ENCODE measurements at regions not wholly inside any gene's neighbourhood (a gene's known extent, or its start where the extent isn't known, plus 50 kb on each side); places are given as distances from the start of the nearest gene placed in this dataset.

GRCh38 chr4:110787109-110787508 lies 164.2 kb upstream of the PITX2 start:
- no peaks in the 10 kb centered on the region for H3K36me3 ChIP-seq
- TF ChIP-seq POLR2A (IDR thresholded peaks at IDR 0.05) (no peak), EP300 (IDR thresholded peaks at IDR 0.05) (no peak), POLR2AphosphoS5 (IDR thresholded peaks at IDR 0.05) (no peak)
- TF ChIP-seq, protein P1, sequence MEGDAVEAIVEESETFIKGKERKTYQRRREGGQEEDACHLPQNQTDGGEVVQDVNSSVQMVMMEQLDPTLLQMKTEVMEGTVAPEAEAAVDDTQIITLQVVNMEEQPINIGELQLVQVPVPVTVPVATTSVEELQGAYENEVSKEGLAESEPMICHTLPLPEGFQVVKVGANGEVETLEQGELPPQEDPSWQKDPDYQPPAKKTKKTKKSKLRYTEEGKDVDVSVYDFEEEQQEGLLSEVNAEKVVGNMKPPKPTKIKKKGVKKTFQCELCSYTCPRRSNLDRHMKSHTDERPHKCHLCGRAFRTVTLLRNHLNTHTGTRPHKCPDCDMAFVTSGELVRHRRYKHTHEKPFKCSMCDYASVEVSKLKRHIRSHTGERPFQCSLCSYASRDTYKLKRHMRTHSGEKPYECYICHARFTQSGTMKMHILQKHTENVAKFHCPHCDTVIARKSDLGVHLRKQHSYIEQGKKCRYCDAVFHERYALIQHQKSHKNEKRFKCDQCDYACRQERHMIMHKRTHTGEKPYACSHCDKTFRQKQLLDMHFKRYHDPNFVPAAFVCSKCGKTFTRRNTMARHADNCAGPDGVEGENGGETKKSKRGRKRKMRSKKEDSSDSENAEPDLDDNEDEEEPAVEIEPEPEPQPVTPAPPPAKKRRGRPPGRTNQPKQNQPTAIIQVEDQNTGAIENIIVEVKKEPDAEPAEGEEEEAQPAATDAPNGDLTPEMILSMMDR (IDR thresholded peaks at IDR 0.05), result no peak
- no peak overlapping the region for H3K27ac ChIP-seq
- ATAC-seq, result no peak
- H3K4me3 ChIP-seq, result no peak overlapping the region
- no peaks in the 10 kb centered on the region for H3K4me1 ChIP-seq
- H3K9me3 ChIP-seq, result no peaks in the 10 kb centered on the region
- H3K27me3 ChIP-seq, result no peaks in the 10 kb centered on the region
- WGBS, 2 donors (ENCODE audit: low coverage in 1 of 2), result 54 to 77% methylated on average over 4 of the region's 4 CpGs

- no peaks in the 10 kb centered on the region for H3K4me1 ChIP-seq
- 73 to 87% methylated on average over 2 to 3 of the region's 3 CpGs for WGBS, 2 donors (ENCODE audit: low coverage in 1 of 2)
- no peak overlapping the region for H3K27ac ChIP-seq
- no peaks in the 10 kb centered on the region for H3K27me3 ChIP-seq
- no peak for ATAC-seq
- H3K4me3 ChIP-seq, result no peak overlapping the region
- no peak for TF ChIP-seq EP300 (IDR thresholded peaks at IDR 0.05)
- no peak for TF ChIP-seq POLR2AphosphoS5 (IDR thresholded peaks at IDR 0.05)
- TF ChIP-seq, protein P1 (IDR thresholded peaks at IDR 0.05), result no peak
- no peak for TF ChIP-seq POLR2A (IDR thresholded peaks at IDR 0.05)
- H3K36me3 ChIP-seq, result no peaks in the 10 kb centered on the region
- no peaks in the 10 kb centered on the region for H3K9me3 ChIP-seq
Observed at GRCh38 chr4:110787707-110788106, 164.8 kb upstream of the PITX2 start.

DNA sequence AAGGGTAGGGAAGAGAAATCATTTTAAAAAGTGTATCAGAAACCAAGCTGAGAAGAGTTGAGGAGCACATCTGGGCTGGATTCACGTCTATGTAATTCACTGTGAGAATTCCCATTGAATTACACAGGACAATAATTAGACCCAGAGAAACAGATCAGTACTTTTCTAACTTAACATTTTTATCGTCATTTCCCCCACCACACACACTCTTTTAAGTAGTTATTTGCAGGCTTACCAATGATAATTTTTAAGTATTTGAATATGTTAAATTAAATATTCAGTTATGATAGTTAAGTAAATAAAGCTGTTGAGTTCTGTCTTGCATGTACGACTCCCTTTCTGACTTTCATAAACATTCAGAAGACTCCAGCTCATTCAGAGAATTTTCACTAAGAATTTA lies 165.4 kb upstream of the PITX2 start:
- Histone ChIP-seq H3K9me3 (no peaks in the 10 kb centered on the region), H3K4me1 (no peaks in the 10 kb centered on the region), H3K27ac (no peak overlapping the region), H3K36me3 (no peaks in the 10 kb centered on the region), H3K27me3 (no peaks in the 10 kb centered on the region), H3K4me3 (no peak overlapping the region)
- TF ChIP-seq POLR2AphosphoS5 (IDR thresholded peaks at IDR 0.05), result no peak
- no peak for TF ChIP-seq EP300 (IDR thresholded peaks at IDR 0.05)
- TF ChIP-seq, protein P1 (IDR thresholded peaks at IDR 0.05), result no peak
- no peak for TF ChIP-seq POLR2A (IDR thresholded peaks at IDR 0.05)
- ATAC-seq, result no peak
- 68 to 73% methylated on average over 3 of the region's 3 CpGs for WGBS, 2 donors (ENCODE audit: low coverage in 1 of 2)

- H3K4me3 ChIP-seq, result no peak overlapping the region
- H3K27me3 ChIP-seq, result no peaks in the 10 kb centered on the region
- H3K27ac ChIP-seq, result no peak overlapping the region
- H3K9me3 ChIP-seq, result no peaks in the 10 kb centered on the region
- ATAC-seq, result no peak
- 71 to 93% methylated on average over 1 of the region's 1 CpG for WGBS, 2 donors (ENCODE audit: low coverage in 1 of 2)
- no peaks in the 10 kb centered on the region for H3K4me1 ChIP-seq
- no peaks in the 10 kb centered on the region for H3K36me3 ChIP-seq
- TF ChIP-seq, protein P1 (IDR thresholded peaks at IDR 0.05), result no peak
- TF ChIP-seq POLR2AphosphoS5 (IDR thresholded peaks at IDR 0.05), result no peak
- TF ChIP-seq EP300 (IDR thresholded peaks at IDR 0.05), result no peak
- TF ChIP-seq POLR2A (IDR thresholded peaks at IDR 0.05), result no peak
Observed at GRCh38 chr4:110792036-110792435, 169.2 kb upstream of the PITX2 start.

- WGBS, 2 donors (ENCODE audit: low coverage in 1 of 2), result 49 to 65% methylated on average over 4 of the region's 4 CpGs
- Histone ChIP-seq H3K36me3 (no peaks in the 10 kb centered on the region), H3K9me3 (no peaks in the 10 kb centered on the region), H3K4me3 (no peak overlapping the region), H3K27me3 (no peaks in the 10 kb centered on the region), H3K27ac (no peak overlapping the region), H3K4me1 (no peaks in the 10 kb centered on the region)
- ATAC-seq, result no peak
- TF ChIP-seq EP300 (IDR thresholded peaks at IDR 0.05) (no peak), POLR2AphosphoS5 (IDR thresholded peaks at IDR 0.05) (no peak), POLR2A (IDR thresholded peaks at IDR 0.05) (no peak)
- TF ChIP-seq, protein P1 (IDR thresholded peaks at IDR 0.05), result no peak
Observed at GRCh38 chr4:110793381-110793801, 170.5 kb upstream of the PITX2 start.
